Astrocyte (in vitro differentiated cells and primary cell): ENCODE measurements at regions not wholly inside any gene's neighbourhood (a gene's known extent, or its start where the extent isn't known, plus 50 kb on each side); places are given as distances from the start of the nearest gene placed in this dataset.

ENCODE experiments used
- DNase-seq: peaks from one replicate; pipeline ENCODE4 v3.0.0-alpha.2; 2010; ENCODE audit warnings: low read depth
- FAIRE-seq: peaks from 2 replicates; lab custom pipeline; 2011; peaks lifted over from hg19 to GRCh38; lab: Jason Lieb, UNC
- H2AFZ ChIP-seq: 2 replicates; pipeline ENCODE4 v1.6.0; 2012; ENCODE audit warnings: low read depth, low read length, inconsistent platforms
- H3K27ac ChIP-seq: 2 replicates; pipeline ENCODE4 v1.5.1; 2011; ENCODE audit warnings: low read depth, low read length, inconsistent platforms
- H3K27me3 ChIP-seq: 2 replicates; pipeline ENCODE4 v1.6.0; 2011; ENCODE audit warnings: low read length, inconsistent platforms; ENCODE audit not compliant: insufficient read depth
- H3K36me3 ChIP-seq: 2 replicates; pipeline ENCODE4 v1.5.1; 2011; ENCODE audit warnings: low read length, inconsistent platforms; ENCODE audit not compliant: insufficient read depth
- H3K4me1 ChIP-seq: 2 replicates; pipeline ENCODE4 v1.5.1; 2011; ENCODE audit warnings: low read length, inconsistent platforms; ENCODE audit not compliant: insufficient read depth
- H3K4me2 ChIP-seq: 2 replicates; pipeline ENCODE4 v1.6.0; 2012; ENCODE audit warnings: low read length, inconsistent platforms
- H3K4me3 ChIP-seq: 2 replicates; pipeline ENCODE4 v1.5.1; 2011; ENCODE audit warnings: low read depth, mild to moderate bottlenecking, low read length, inconsistent platforms; ENCODE audit not compliant: insufficient read depth
- H3K79me2 ChIP-seq: 2 replicates; pipeline ENCODE4 v1.6.0; 2012; ENCODE audit warnings: mild to moderate bottlenecking, low read length, inconsistent platforms; ENCODE audit not compliant: insufficient read depth
- H3K9ac ChIP-seq: 2 replicates; pipeline ENCODE4 v1.6.0; 2012; ENCODE audit warnings: mild to moderate bottlenecking, low read length, inconsistent platforms
- H3K9me3 ChIP-seq: 2 replicates; pipeline ENCODE4 v1.5.1; 2012; ENCODE audit warnings: low read depth, mild to moderate bottlenecking, low read length, inconsistent platforms; ENCODE audit not compliant: insufficient read depth
- H4K20me1 ChIP-seq: 2 replicates; pipeline ENCODE4 v1.6.0; 2012; ENCODE audit warnings: low read length, inconsistent platforms; ENCODE audit not compliant: insufficient read depth
- H3K27ac Mint-ChIP-seq: one replicate; pipeline ENCODE4 v1.8.0; 2021; ENCODE audit warnings: mild to moderate bottlenecking, mixed read lengths; ENCODE audit not compliant: unreplicated experiment
- H3K27me3 Mint-ChIP-seq: one replicate; pipeline ENCODE4 v1.8.0; 2021; ENCODE audit warnings: low read depth, mixed read lengths; ENCODE audit not compliant: unreplicated experiment
- H3K36me3 Mint-ChIP-seq: one replicate; pipeline ENCODE4 v1.8.0; 2021; ENCODE audit warnings: low read depth, mixed read lengths; ENCODE audit not compliant: unreplicated experiment
- H3K4me1 Mint-ChIP-seq: one replicate; pipeline ENCODE4 v1.8.0; 2021; ENCODE audit warnings: low read depth, mixed read lengths; ENCODE audit not compliant: unreplicated experiment
- H3K4me3 Mint-ChIP-seq: one replicate; pipeline ENCODE4 v1.8.0; 2021; ENCODE audit warnings: mild to moderate bottlenecking, moderate library complexity, mixed read lengths; ENCODE audit not compliant: unreplicated experiment
- H3K9me3 Mint-ChIP-seq: one replicate; pipeline ENCODE4 v1.8.0; 2021; ENCODE audit warnings: mild to moderate bottlenecking, mixed read lengths; ENCODE audit not compliant: unreplicated experiment
- EZH2 ChIP-seq: IDR thresholded peaks from 2 replicates; pipeline ENCODE4 v1.6.1; 2012; ENCODE audit warnings: mild to moderate bottlenecking, low read length, inconsistent platforms; ENCODE audit not compliant: insufficient read depth
- TF ChIP-seq, protein P1 (sequence below): IDR thresholded peaks from 2 replicates; pipeline ENCODE4 v1.5.1; 2011; ENCODE audit warnings: low read depth, mild to moderate bottlenecking, inconsistent platforms, low read length, moderate library complexity; ENCODE audit not compliant: insufficient read depth

DNA sequence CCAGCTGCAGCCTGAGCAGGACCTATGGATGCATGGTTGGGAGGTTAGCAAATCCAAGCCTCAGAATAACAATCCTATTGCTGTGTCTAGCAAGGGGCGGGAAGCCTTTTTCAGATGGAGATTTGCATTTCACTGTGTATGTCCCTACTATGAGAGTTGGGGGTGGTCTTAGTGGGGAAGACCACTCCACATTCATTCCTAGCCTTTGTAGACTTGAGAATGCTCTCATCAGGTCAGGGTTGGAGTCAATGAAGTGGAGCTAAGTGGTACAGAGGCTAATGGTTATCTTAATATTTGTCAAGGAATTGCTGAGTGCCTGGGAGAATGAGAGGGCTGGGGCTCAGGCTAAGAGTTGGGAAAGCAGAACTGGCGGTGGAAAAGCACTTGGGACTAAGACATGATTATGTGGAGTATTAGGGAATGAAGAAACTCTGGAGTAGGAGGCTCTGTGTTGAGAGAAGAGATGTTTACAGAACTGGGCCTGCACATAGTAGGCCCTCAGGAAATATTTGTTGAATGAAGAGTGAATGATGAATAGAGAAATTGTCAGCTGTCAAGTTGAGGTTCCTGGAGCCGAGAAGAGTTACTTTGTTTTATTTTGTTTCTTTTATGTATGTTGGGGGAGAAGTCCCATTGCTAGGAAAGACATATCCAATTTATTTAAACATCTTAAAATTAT, 175.5 kb upstream of the SPRY4 start:
- H3K9me3 ChIP-seq: no peaks in the 10 kb centered on the region
- DNase-seq (no peak), FAIRE-seq (no peak)
- TF ChIP-seq EZH2: no peak
- TF ChIP-seq, protein P1, sequence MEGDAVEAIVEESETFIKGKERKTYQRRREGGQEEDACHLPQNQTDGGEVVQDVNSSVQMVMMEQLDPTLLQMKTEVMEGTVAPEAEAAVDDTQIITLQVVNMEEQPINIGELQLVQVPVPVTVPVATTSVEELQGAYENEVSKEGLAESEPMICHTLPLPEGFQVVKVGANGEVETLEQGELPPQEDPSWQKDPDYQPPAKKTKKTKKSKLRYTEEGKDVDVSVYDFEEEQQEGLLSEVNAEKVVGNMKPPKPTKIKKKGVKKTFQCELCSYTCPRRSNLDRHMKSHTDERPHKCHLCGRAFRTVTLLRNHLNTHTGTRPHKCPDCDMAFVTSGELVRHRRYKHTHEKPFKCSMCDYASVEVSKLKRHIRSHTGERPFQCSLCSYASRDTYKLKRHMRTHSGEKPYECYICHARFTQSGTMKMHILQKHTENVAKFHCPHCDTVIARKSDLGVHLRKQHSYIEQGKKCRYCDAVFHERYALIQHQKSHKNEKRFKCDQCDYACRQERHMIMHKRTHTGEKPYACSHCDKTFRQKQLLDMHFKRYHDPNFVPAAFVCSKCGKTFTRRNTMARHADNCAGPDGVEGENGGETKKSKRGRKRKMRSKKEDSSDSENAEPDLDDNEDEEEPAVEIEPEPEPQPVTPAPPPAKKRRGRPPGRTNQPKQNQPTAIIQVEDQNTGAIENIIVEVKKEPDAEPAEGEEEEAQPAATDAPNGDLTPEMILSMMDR: no peak
- no peaks in the 10 kb centered on the region for H3K27me3 ChIP-seq
- Mint-ChIP-seq H3K9me3 (peaks cover 3% of the 10 kb centered on the region), H3K27me3 (no peaks in the 10 kb centered on the region), H3K36me3 (no peaks in the 10 kb centered on the region), H3K4me1 (peaks cover 9% of the 10 kb centered on the region), H3K4me3 (no peak overlapping the region), H3K27ac (no peak overlapping the region)
- no peak overlapping the region for H3K9ac ChIP-seq
- H4K20me1 ChIP-seq: no peaks in the 10 kb centered on the region
- H3K4me1 ChIP-seq: peaks cover under 1% of the 10 kb centered on the region
- no peak overlapping the region for H2AFZ ChIP-seq
- no peaks in the 10 kb centered on the region for H3K36me3 ChIP-seq
- H3K4me2 ChIP-seq: no peak overlapping the region
- H3K27ac ChIP-seq: no peak overlapping the region
- H3K79me2 ChIP-seq: no peaks in the 10 kb centered on the region
- no peak overlapping the region for H3K4me3 ChIP-seq

DNA sequence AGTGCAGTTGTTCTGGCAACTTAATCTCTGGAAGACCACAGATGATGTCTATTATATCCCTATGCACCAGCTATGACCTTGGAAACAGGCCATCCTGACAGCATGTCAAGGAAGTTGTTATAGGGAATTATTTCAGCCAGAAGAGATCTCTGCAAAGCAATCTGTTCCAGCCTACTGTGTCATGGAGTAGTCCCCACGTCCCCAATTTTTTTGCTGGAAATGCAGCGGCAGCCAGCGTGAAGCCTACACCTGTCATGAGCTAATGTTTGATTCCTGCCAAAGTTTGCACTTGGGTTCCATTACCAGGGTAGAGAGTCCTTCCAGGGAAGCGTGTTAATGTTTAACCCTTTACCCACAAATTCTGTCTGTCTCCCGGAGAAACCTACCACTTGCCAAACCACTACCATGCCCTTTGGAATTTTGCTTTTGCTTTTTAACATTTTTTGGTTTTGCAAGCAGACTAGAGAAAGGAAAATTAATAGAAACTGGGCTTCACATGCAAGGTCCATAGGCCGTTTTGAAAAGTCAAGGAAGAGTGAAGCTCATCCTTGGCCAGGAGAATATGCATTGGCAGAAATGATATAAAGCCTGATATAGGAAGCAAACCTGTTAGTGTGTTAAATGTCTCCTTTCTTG, 174.9 kb upstream of the SPRY4 start:
- Histone ChIP-seq H3K9ac (no peak overlapping the region), H2AFZ (no peak overlapping the region), H3K36me3 (no peaks in the 10 kb centered on the region), H3K4me3 (no peak overlapping the region), H3K27me3 (no peaks in the 10 kb centered on the region), H3K79me2 (no peaks in the 10 kb centered on the region), H3K4me1 (no peaks in the 10 kb centered on the region), H3K4me2 (no peak overlapping the region), H3K27ac (no peak overlapping the region), H4K20me1 (no peaks in the 10 kb centered on the region), H3K9me3 (no peaks in the 10 kb centered on the region)
- Mint-ChIP-seq H3K4me1 (peaks cover 9% of the 10 kb centered on the region), H3K36me3 (no peaks in the 10 kb centered on the region), H3K27ac (no peak overlapping the region), H3K9me3 (peaks cover 3% of the 10 kb centered on the region), H3K27me3 (no peaks in the 10 kb centered on the region), H3K4me3 (no peak overlapping the region)
- DNase-seq (peak; percentile 30), FAIRE-seq (no peak)
- TF ChIP-seq, protein P1: no peak
- TF ChIP-seq EZH2: no peak

DNA sequence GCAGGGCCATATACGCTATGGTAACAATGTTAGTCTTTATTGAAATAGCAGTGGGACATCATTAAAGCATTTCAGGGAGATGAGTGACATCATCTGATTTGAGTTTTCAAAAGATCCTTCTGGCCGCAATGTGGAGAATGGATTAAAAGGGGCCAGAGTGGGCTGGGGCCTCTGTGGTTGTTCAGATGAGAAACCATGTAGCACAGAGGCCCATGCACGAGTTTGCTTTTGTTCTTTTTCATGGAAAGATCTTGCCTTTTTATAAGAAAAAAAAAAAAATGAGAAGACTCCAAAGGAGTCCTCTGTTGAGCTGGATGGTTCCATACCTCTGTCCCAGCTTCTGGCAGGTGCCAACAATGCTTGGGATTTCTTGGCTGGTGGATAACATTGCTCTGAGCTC, 173.5 kb upstream of the SPRY4 start:
- Histone ChIP-seq H3K36me3 (no peaks in the 10 kb centered on the region), H3K9me3 (no peaks in the 10 kb centered on the region), H3K4me1 (no peaks in the 10 kb centered on the region), H3K9ac (no peak overlapping the region), H3K27ac (no peak overlapping the region), H3K79me2 (no peaks in the 10 kb centered on the region), H4K20me1 (no peaks in the 10 kb centered on the region), H3K4me3 (no peak overlapping the region), H3K4me2 (no peak overlapping the region), H2AFZ (no peak overlapping the region), H3K27me3 (no peaks in the 10 kb centered on the region)
- Mint-ChIP-seq H3K9me3 (peaks cover 3% of the 10 kb centered on the region), H3K4me3 (no peak overlapping the region), H3K36me3 (no peaks in the 10 kb centered on the region), H3K27me3 (no peaks in the 10 kb centered on the region), H3K4me1 (peaks cover 9% of the 10 kb centered on the region), H3K27ac (no peak overlapping the region)
- FAIRE-seq (no peak), DNase-seq (no peak)
- TF ChIP-seq, protein P1: no peak
- TF ChIP-seq EZH2: no peak
